DOHH2 (cell line): ENCODE measurements at regions not wholly inside any gene's neighbourhood (a gene's known extent, or its start where the extent isn't known, plus 50 kb on each side); places are given as distances from the start of the nearest gene placed in this dataset.
"Not testable (repeated sequence)": the region's sequence is repeated elsewhere in the genome, so short reads cannot be mapped to it uniquely, and the experiment has no call there.

Experiments
- EZH2phosphoT487 ChIP-seq: fragments of 200-600 bp; sonication (generic); IDR thresholded peaks from 2 replicates; pipeline ENCODE4 v1.6.1; 2017; ENCODE audit warnings: borderline replicate concordance, mild to moderate bottlenecking, antibody characterized with exemption, low read length, moderate library complexity, mixed read lengths
- TF ChIP-seq, protein P1 (sequence below): fragments of 200-600 bp; sonication (generic); IDR thresholded peaks from one replicate; pipeline ENCODE4 v1.5.1; 2014; ENCODE audit warnings: antibody characterized with exemption, mild to moderate bottlenecking, low read depth, low read length; ENCODE audit not compliant: poor library complexity, severe bottlenecking

DNA sequence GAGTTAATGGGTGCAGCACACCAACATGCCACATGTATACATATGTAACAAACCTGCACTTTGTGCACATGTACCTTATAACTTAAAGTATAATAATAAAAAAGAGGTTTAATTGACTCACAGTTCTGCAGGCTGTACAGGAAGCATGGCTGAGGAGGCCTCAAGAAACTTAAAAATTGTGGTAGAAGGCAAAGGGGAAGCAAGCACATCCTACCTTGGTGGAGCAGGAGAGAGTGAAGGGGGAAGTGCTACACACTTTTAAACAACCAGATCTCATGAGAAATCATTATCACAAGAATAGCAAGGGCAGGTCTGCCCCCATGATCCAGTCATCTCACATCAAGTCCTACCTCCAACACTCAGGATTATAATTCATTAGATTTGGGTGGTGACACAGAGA lies 463.5 kb downstream of the CSNK1G3 start:
- TF ChIP-seq, protein P1, sequence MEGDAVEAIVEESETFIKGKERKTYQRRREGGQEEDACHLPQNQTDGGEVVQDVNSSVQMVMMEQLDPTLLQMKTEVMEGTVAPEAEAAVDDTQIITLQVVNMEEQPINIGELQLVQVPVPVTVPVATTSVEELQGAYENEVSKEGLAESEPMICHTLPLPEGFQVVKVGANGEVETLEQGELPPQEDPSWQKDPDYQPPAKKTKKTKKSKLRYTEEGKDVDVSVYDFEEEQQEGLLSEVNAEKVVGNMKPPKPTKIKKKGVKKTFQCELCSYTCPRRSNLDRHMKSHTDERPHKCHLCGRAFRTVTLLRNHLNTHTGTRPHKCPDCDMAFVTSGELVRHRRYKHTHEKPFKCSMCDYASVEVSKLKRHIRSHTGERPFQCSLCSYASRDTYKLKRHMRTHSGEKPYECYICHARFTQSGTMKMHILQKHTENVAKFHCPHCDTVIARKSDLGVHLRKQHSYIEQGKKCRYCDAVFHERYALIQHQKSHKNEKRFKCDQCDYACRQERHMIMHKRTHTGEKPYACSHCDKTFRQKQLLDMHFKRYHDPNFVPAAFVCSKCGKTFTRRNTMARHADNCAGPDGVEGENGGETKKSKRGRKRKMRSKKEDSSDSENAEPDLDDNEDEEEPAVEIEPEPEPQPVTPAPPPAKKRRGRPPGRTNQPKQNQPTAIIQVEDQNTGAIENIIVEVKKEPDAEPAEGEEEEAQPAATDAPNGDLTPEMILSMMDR, result not testable (repeated sequence)
- TF ChIP-seq EZH2phosphoT487, result not testable (repeated sequence)
